SK-N-SH (cell line): ENCODE measurements at regions not wholly inside any gene's neighbourhood (a gene's known extent, or its start where the extent isn't known, plus 50 kb on each side); places are given as distances from the start of the nearest gene placed in this dataset.

ENCODE experiments used
- CTCF ChIA-PET: fragments of 300-600, 350-600 bp; formaldehyde crosslinking; extraction: SDS; loops from one replicate; lab custom pipeline; 2021; lab: Yijun Ruan, JAX
- POLR2A ChIA-PET: fragments of 350-600 bp; sonication (Branson Sonifier 250); formaldehyde crosslinking; extraction: SDS; loops from one replicate; lab custom pipeline; 2020; ENCODE audit warnings: antibody characterized with exemption, inconsistent platforms; lab: Yijun Ruan, JAX
- DNase-seq: peaks from one replicate; pipeline ENCODE4 v3.0.0; 2012
- H2AFZ ChIP-seq: fragments of 200-600 bp; sonication (generic); 2 replicates; pipeline ENCODE4 v1.8.1; 2016; ENCODE audit warnings: antibody characterized with exemption, mild to moderate bottlenecking, low read depth
- H3F3A ChIP-seq: fragments of 200-600 bp; sonication (generic); replicated peaks from 2 replicates; pipeline ENCODE3; 2016; ENCODE audit warnings: antibody characterized with exemption, mild to moderate bottlenecking; ENCODE audit not compliant: insufficient read depth
- H3K27ac ChIP-seq, 2 experiments: fragments of 200-500 bp in 1 of 2; fragments of 200-600 bp in 1 of 2; sonication (Bioruptor generic) in 1 of 2; sonication (generic), shearing (Covaris generic) in 1 of 2; 2 replicates each; pipeline versions ENCODE4 v1.5.1 to v1.6.1; 2014 to 2016; ENCODE audit warnings: low read depth in 2 of 2, inconsistent platforms in 1 of 2, low read length in 1 of 2, mild to moderate bottlenecking in 1 of 2, mixed read lengths in 1 of 2
- H3K27me3 ChIP-seq: fragments of 200-600 bp; sonication (generic), shearing (Covaris generic); 2 replicates; pipeline ENCODE4 v1.6.1; 2016; ENCODE audit warnings: mixed run types; ENCODE audit not compliant: insufficient read depth
- H3K36me3 ChIP-seq, 2 experiments: fragments of 200-500 bp in 1 of 2; fragments of 200-600 bp in 1 of 2; sonication (Bioruptor generic) in 1 of 2; sonication (generic) in 1 of 2; replicated peaks in 1 of 2; 2 replicates each; pipeline versions ENCODE3 to v1.5.1; 2014 to 2016; ENCODE audit warnings: low read length in 1 of 2, mild to moderate bottlenecking in 1 of 2; ENCODE audit not compliant: insufficient read depth in 2 of 2, control insufficient read depth in 1 of 2
- H3K4me1 ChIP-seq, 2 experiments: fragments of 200-500 bp in 1 of 2; fragments of 200-600 bp in 1 of 2; sonication (Bioruptor generic) in 1 of 2; sonication (generic), shearing (Covaris generic) in 1 of 2; 2 replicates each; pipeline versions ENCODE4 v1.5.1 to v1.6.1; 2014 to 2016; ENCODE audit warnings: low read depth in 1 of 2, low read length in 1 of 2, mixed run types in 1 of 2; ENCODE audit not compliant: insufficient read depth in 2 of 2, control insufficient read depth in 1 of 2
- H3K4me2 ChIP-seq: fragments of 200-600 bp; sonication (generic), shearing (Covaris generic); 2 replicates; pipeline ENCODE4 v1.6.1; 2017; ENCODE audit warnings: mixed run types
- H3K4me3 ChIP-seq, 2 experiments: fragments of 200-500 bp in 1 of 2; fragments of 200-600 bp in 1 of 2; sonication (Bioruptor generic) in 1 of 2; sonication (generic), shearing (Covaris generic) in 1 of 2; 2 replicates each; pipeline versions ENCODE4 v1.5.1 to v1.8.1; 2014 to 2016; ENCODE audit warnings: low read depth in 2 of 2, inconsistent platforms in 1 of 2, low read length in 1 of 2, mild to moderate bottlenecking in 1 of 2, mixed read lengths in 1 of 2, moderate library complexity in 1 of 2
- H3K79me2 ChIP-seq: fragments of 200-600 bp; sonication (generic); 2 replicates; pipeline ENCODE4 v1.8.1; 2017; ENCODE audit warnings: mild to moderate bottlenecking; ENCODE audit not compliant: insufficient read depth
- H3K9ac ChIP-seq: fragments of 200-600 bp; sonication (generic); 2 replicates; pipeline ENCODE4 v1.6.1; 2017; ENCODE audit warnings: mixed run types
- H3K9me2 ChIP-seq: fragments of 200-600 bp; sonication (generic); 2 replicates; pipeline ENCODE4 v1.6.1; 2017; ENCODE audit warnings: mixed run types
- H3K9me3 ChIP-seq: fragments of 200-600 bp; sonication (generic); 2 replicates; pipeline ENCODE4 v1.6.1; 2017; ENCODE audit warnings: mixed run types, mild to moderate bottlenecking, moderate library complexity
- H4K20me1 ChIP-seq: fragments of 200-600 bp; sonication (generic); 2 replicates; pipeline ENCODE4 v1.6.1; 2017; ENCODE audit warnings: mild to moderate bottlenecking, mixed run types; ENCODE audit not compliant: insufficient read depth
- CHD2 ChIP-seq: fragments of 150-350 bp; IDR thresholded peaks from 2 replicates; pipeline ENCODE4 v1.6.1; 2018; ENCODE audit warnings: low read length; ENCODE audit not compliant: partially characterized antibody
- ELF1 ChIP-seq: IDR thresholded peaks from 2 replicates; pipeline ENCODE4 v1.4.0; 2012
- EP300 ChIP-seq, 2 experiments: IDR thresholded peaks; 2 replicates each; pipeline versions ENCODE4 v1.4.0 to v1.6.1; 2012; ENCODE audit warnings: borderline replicate concordance in 1 of 2, low read depth in 1 of 2, low read length in 1 of 2
- FOXJ3 ChIP-seq: sonication (generic); formaldehyde crosslinking; IDR thresholded peaks from 2 replicates; pipeline ENCODE4 v1.5.1; 2020; ENCODE audit warnings: mild to moderate bottlenecking, missing genetic modification reagents
- FOXM1 ChIP-seq: IDR thresholded peaks from 2 replicates; pipeline ENCODE4 v1.4.0; 2012; ENCODE audit warnings: low read depth, mild to moderate bottlenecking
- GABPA ChIP-seq: IDR thresholded peaks from 2 replicates; pipeline ENCODE4 v1.4.0; 2012; ENCODE audit warnings: low read depth, mild to moderate bottlenecking
- GATA2 ChIP-seq: sonication (generic); formaldehyde crosslinking; IDR thresholded peaks from 2 replicates; pipeline ENCODE4 v1.5.0; 2020; ENCODE audit warnings: mild to moderate bottlenecking, missing genetic modification reagents
- JUND ChIP-seq: IDR thresholded peaks from 2 replicates; pipeline ENCODE4 v1.4.0; 2012
- MEF2A ChIP-seq: IDR thresholded peaks from 2 replicates; pipeline ENCODE4 v1.4.0; 2012; ENCODE audit warnings: low read depth, borderline replicate concordance
- MXI1 ChIP-seq: IDR thresholded peaks from 2 replicates; pipeline ENCODE4 v1.6.1; 2012; ENCODE audit warnings: mild to moderate bottlenecking, low read depth, low read length, improper control_type of control experiment
- NRF1 ChIP-seq: IDR thresholded peaks from 2 replicates; pipeline ENCODE4 v1.6.1; 2012; ENCODE audit warnings: low read depth, mild to moderate bottlenecking, low read length
- POLR2AphosphoS5 ChIP-seq: IDR thresholded peaks from 2 replicates; pipeline ENCODE4 v1.6.1; 2012; ENCODE audit warnings: low read depth, low read length
- RAD21 ChIP-seq: IDR thresholded peaks from 2 replicates; pipeline ENCODE4 v1.6.1; 2012; ENCODE audit warnings: mild to moderate bottlenecking, low read length
- RFX5 ChIP-seq: IDR thresholded peaks from 2 replicates; pipeline ENCODE4 v1.6.1; 2012; ENCODE audit warnings: mild to moderate bottlenecking, improper control_type of control experiment, low read length
- TAF1 ChIP-seq: IDR thresholded peaks from 2 replicates; pipeline ENCODE4 v1.6.1; 2012; ENCODE audit warnings: low read depth, mild to moderate bottlenecking, low read length, moderate library complexity, borderline replicate concordance
- TEAD4 ChIP-seq: IDR thresholded peaks from 2 replicates; pipeline ENCODE4 v1.4.0; 2012; ENCODE audit warnings: mild to moderate bottlenecking, borderline replicate concordance; ENCODE audit not compliant: insufficient read depth
- YY1 ChIP-seq: IDR thresholded peaks from 2 replicates; pipeline ENCODE4 v1.4.0; 2012; ENCODE audit warnings: low read depth, mild to moderate bottlenecking
- WGBS: methylation state at CpG from one replicate; pipeline ENCODE4 v1.1.6; 2017; ENCODE audit warnings: low lambda C conversion rate; 5-methylcytosine and 5-hydroxymethylcytosine counted together
- TF ChIP-seq, protein P1 (sequence below): IDR thresholded peaks from 2 replicates; pipeline ENCODE4 v1.4.0; 2012; ENCODE audit warnings: low read depth, borderline replicate concordance
- TF ChIP-seq, protein P2 (sequence below): fragments of 200-600 bp; sonication (generic); IDR thresholded peaks from 2 replicates; pipeline ENCODE4 v1.6.1; 2017; ENCODE audit warnings: antibody characterized with exemption, mild to moderate bottlenecking, moderate library complexity
- TF ChIP-seq, protein P3 (sequence below): fragments of 150-350 bp; IDR thresholded peaks from 2 replicates; pipeline ENCODE4 v1.6.1; 2016; ENCODE audit warnings: mild to moderate bottlenecking, low read depth, low read length

DNA sequence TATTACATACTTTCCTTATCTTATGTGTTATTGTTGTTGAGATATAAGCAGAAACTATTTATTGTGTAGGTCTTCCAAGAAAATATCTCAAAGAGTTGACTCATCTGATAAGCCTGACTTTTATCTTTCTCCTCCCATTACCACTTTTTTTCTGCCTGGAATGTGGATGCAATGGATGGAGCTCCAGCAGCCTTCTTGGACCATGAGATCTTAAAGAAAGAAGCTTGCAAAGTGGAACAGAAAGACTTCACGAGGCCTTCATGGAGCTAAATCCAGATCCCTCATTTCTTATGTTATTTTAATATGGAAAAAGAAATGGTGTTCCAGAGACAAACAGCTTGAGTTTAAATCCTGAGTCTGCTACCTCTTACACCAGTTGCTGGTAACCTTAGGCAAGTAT is 237.6 kb upstream of the FOXF1 start:
- POLR2A ChIA-PET, result no interaction called here
- H3K9me3 ChIP-seq, result no peaks in the 10 kb centered on the region
- H3F3A ChIP-seq, result no peaks in the 10 kb centered on the region
- no peak overlapping the region for H3K27ac ChIP-seq
- DNase-seq, result no peak
- H3K9me2 ChIP-seq, result no peaks in the 10 kb centered on the region
- H3K27me3 ChIP-seq, result peaks cover 31% of the 10 kb centered on the region
- H3K9ac ChIP-seq, result no peak overlapping the region
- H4K20me1 ChIP-seq, result no peaks in the 10 kb centered on the region
- 0% methylated on average over 1 of the region's 1 CpG for WGBS
- H3K4me3 ChIP-seq, result no peak overlapping the region
- TF ChIP-seq CHD2 (no peak), RAD21 (no peak), NRF1 (no peak), MEF2A (no peak), FOXM1 (no peak), JUND (no peak), ELF1 (no peak), TEAD4 (no peak), MXI1 (no peak), RFX5 (no peak), GABPA (no peak), TAF1 (no peak), EP300 (IDR thresholded peaks at IDR 0.05; ENCODE audit: borderline replicate concordance in 1 of 2, low read depth in 1 of 2, low read length in 1 of 2) (no peak), POLR2AphosphoS5 (no peak), YY1 (no peak), FOXJ3 (no peak), GATA2 (CRISPR knock-in tag) (no peak)
- TF ChIP-seq, protein P1, sequence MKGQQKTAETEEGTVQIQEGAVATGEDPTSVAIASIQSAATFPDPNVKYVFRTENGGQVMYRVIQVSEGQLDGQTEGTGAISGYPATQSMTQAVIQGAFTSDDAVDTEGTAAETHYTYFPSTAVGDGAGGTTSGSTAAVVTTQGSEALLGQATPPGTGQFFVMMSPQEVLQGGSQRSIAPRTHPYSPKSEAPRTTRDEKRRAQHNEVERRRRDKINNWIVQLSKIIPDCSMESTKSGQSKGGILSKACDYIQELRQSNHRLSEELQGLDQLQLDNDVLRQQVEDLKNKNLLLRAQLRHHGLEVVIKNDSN, result no peak
- TF ChIP-seq, protein P2, sequence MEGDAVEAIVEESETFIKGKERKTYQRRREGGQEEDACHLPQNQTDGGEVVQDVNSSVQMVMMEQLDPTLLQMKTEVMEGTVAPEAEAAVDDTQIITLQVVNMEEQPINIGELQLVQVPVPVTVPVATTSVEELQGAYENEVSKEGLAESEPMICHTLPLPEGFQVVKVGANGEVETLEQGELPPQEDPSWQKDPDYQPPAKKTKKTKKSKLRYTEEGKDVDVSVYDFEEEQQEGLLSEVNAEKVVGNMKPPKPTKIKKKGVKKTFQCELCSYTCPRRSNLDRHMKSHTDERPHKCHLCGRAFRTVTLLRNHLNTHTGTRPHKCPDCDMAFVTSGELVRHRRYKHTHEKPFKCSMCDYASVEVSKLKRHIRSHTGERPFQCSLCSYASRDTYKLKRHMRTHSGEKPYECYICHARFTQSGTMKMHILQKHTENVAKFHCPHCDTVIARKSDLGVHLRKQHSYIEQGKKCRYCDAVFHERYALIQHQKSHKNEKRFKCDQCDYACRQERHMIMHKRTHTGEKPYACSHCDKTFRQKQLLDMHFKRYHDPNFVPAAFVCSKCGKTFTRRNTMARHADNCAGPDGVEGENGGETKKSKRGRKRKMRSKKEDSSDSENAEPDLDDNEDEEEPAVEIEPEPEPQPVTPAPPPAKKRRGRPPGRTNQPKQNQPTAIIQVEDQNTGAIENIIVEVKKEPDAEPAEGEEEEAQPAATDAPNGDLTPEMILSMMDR, result no peak
- TF ChIP-seq, protein P3, sequence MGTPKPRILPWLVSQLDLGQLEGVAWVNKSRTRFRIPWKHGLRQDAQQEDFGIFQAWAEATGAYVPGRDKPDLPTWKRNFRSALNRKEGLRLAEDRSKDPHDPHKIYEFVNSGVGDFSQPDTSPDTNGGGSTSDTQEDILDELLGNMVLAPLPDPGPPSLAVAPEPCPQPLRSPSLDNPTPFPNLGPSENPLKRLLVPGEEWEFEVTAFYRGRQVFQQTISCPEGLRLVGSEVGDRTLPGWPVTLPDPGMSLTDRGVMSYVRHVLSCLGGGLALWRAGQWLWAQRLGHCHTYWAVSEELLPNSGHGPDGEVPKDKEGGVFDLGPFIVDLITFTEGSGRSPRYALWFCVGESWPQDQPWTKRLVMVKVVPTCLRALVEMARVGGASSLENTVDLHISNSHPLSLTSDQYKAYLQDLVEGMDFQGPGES, result no peak
- no peaks in the 10 kb centered on the region for H3K79me2 ChIP-seq
- CTCF ChIA-PET, result no interaction called here
- no peak overlapping the region for H2AFZ ChIP-seq
- H3K4me1 ChIP-seq, result no peaks in the 10 kb centered on the region
- no peak overlapping the region for H3K4me2 ChIP-seq
- no peaks in the 10 kb centered on the region for H3K36me3 ChIP-seq
